SK-N-MC (cell line): ENCODE measurements at regions not wholly inside any gene's neighbourhood (a gene's known extent, or its start where the extent isn't known, plus 50 kb on each side); places are given as distances from the start of the nearest gene placed in this dataset.

Experiments used
- DNase-seq: peaks from one replicate; pipeline ENCODE4 v3.0.0-alpha.2; 2011; ENCODE audit warnings: low read depth, low spot score
- H3K27ac ChIP-seq: fragments of 200-600 bp; sonication (generic); 2 replicates; pipeline ENCODE4 v1.5.1; 2016; ENCODE audit warnings: mixed run types
- H3K36me3 ChIP-seq: fragments of 200-600 bp; sonication (generic); 2 replicates; pipeline ENCODE4 v1.6.1; 2017; ENCODE audit warnings: antibody characterized with exemption, low read length, mixed read lengths; ENCODE audit not compliant: insufficient read depth
- H3K4me3 ChIP-seq: fragments of 200-600 bp; sonication (generic); 2 replicates; pipeline ENCODE4 v1.5.1; 2016
- H3K9ac ChIP-seq: fragments of 200-600 bp; sonication (generic); 2 replicates; pipeline ENCODE4 v1.8.0; 2017; ENCODE audit warnings: mixed run types, mixed read lengths; ENCODE audit not compliant: insufficient read length
- H3K9me3 ChIP-seq: fragments of 200-600 bp; sonication (generic); 2 replicates; pipeline ENCODE4 v1.6.1; 2017; ENCODE audit warnings: low read depth, mild to moderate bottlenecking, antibody characterized with exemption, low read length, moderate library complexity, mixed read lengths
- EZH2 ChIP-seq: fragments of 200-600 bp; sonication (generic); IDR thresholded peaks from one replicate; pipeline ENCODE4 v1.6.1; 2017; ENCODE audit warnings: antibody characterized with exemption
- FOXP2 ChIP-seq: optimal IDR thresholded peaks from 2 replicates; pipeline ENCODE3; 2011; ENCODE audit warnings: mild to moderate bottlenecking, moderate library complexity; ENCODE audit not compliant: insufficient read depth; ENCODE audit errors: extremely low read length, control extremely low read depth
- POLR2AphosphoS5 ChIP-seq: IDR thresholded peaks from 2 replicates; pipeline ENCODE4 v1.6.1; 2012; ENCODE audit warnings: mild to moderate bottlenecking, low read depth, low read length, borderline replicate concordance

DNA sequence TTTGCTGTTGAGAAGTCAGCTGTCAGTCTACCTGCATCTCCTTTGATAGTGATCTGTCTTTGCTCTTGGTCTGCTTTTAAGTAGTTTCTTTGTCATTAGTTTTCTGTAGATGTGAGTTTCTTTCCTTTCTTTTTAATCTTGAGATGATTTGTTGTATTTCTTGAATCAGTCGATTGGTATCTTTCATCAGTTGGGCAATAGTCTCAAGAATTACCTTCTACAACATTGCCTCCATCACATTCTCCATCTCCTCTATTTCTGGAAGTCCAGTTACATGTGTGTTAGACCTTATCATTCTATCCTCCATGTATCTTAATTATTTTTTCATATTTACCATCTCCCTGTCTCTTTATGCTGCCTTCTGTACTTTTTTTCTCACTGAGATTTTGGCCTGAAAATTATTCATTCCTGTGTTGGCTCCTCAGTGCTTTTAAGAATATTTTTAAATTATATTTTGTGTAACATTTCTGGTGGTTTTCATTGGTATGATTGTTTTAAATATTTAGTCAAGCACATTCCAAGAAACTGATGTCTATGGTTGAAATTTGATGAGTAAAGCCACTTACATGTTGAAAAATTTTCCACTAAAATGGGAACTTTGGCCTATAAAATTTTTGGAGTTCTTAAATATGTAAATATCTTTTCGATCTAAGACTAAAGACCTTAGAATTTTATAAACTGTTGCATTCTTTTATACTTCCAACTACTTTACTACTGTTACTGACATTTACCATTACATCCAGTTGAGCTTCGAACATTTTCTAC lies 239.5 kb upstream of the MGAT5 start:
- no peak overlapping the region for H3K4me3 ChIP-seq
- H3K9ac ChIP-seq, result no peak overlapping the region
- H3K9me3 ChIP-seq, result no peaks in the 10 kb centered on the region
- no peaks in the 10 kb centered on the region for H3K36me3 ChIP-seq
- no peak for DNase-seq
- H3K27ac ChIP-seq, result no peak overlapping the region
- TF ChIP-seq EZH2, result no peak
- TF ChIP-seq FOXP2, result no peak
- no peak for TF ChIP-seq POLR2AphosphoS5

DNA sequence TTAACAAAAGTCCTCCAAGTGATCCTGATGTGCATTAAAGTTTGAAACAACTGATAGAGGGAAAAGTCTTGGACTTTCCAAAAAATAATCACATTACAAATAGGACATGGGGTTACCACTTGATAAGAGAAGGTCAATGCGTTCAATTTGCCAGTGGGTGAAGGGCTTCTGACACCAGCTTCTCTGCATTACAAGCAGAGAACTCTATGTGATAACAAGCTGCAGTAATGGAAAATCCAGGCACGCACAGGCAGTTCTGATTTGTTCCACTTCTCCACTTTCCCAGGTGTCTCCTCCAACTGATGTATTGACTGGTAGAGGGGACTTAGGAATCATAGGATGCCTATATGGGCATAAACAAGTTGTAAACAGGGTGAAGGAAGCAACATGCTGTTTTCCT lies 234.0 kb upstream of the MGAT5 start:
- H3K36me3 ChIP-seq, result no peaks in the 10 kb centered on the region
- H3K9me3 ChIP-seq, result no peaks in the 10 kb centered on the region
- TF ChIP-seq FOXP2, result no peak
- TF ChIP-seq EZH2, result no peak
- TF ChIP-seq POLR2AphosphoS5, result no peak
- H3K4me3 ChIP-seq, result no peak overlapping the region
- no peak for DNase-seq
- no peak overlapping the region for H3K9ac ChIP-seq
- no peak overlapping the region for H3K27ac ChIP-seq

DNA sequence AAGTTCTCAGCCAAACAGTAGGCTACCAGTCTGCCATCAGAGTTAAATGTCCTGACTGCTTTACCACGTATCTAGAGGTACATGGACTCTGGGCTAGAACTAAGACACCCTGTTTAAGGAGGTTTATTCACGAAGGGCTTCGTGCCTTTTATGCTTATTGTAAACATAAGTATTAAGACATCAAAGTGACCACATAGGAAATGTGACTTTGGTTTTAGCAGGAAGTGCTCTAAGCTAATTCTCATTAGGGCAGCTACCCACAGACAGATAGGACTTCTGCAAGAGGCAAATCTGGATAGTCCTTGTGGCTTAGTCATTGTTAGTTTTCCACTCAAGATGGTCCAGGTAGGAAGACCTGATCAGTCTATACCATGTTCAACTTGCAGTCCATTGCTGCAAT lies 233.3 kb upstream of the MGAT5 start:
- Histone ChIP-seq H3K9me3 (no peaks in the 10 kb centered on the region), H3K4me3 (no peak overlapping the region), H3K36me3 (no peaks in the 10 kb centered on the region), H3K9ac (no peak overlapping the region), H3K27ac (no peak overlapping the region)
- no peak for TF ChIP-seq EZH2
- DNase-seq, result no peak

DNA sequence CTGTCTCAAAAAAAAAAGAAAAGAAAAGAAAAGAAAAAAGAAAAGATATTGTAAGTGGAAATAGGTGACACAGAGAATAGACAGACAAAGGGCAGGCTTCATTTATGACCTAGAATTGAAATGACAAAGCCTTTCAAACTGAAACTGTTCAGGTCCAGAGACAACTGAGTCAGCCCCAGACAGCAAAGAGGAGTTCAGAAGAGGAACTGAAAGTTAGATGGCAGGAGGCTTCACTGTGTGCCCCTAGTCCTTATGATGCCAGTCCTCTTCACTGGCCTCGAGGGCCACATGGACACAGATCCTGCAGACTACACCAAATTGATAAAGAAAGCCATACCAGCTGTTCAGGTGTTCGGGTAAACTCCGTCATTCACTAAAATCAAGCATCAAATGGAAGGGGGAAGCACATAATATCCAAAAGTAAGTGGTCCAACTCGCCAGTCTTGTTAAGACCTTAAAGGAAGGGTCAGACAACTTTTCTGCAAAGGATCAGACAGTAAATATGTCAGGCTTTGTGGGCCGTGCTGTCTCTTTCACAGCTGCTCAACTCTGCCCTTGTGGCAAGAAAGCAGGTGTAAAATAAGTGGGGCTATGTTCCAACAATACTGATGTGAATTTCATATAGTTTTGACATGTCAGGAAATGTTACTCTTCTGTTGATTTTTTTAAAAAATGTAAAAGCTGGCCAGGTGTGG lies 231.9 kb upstream of the MGAT5 start:
- no peak for DNase-seq
- H3K36me3 ChIP-seq, result no peaks in the 10 kb centered on the region
- no peak overlapping the region for H3K9ac ChIP-seq
- no peak overlapping the region for H3K4me3 ChIP-seq
- no peaks in the 10 kb centered on the region for H3K9me3 ChIP-seq
- no peak overlapping the region for H3K27ac ChIP-seq
- TF ChIP-seq POLR2AphosphoS5 (no peak), FOXP2 (no peak), EZH2 (no peak)

DNA sequence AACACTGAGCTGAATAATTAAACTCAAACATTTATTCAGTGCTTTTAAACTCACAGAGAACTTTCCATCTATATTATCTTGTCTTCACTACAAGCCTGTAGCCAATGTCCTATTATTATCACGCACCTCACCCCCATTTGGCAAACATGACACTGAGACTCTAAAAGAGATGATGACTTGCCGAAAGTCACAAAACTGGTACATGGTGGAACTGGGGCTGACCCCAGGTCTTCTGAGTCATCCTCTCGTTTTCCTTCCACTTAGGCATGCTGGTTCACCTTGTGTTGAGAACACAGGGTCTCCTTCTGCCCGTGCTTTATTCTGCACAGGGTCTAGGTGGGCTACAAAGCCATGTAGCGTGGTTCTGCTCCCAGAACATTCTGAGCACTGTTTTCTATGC lies 230.0 kb upstream of the MGAT5 start:
- no peak overlapping the region for H3K4me3 ChIP-seq
- DNase-seq, result no peak
- no peak for TF ChIP-seq FOXP2
- TF ChIP-seq POLR2AphosphoS5, result no peak
- TF ChIP-seq EZH2, result no peak

DNA sequence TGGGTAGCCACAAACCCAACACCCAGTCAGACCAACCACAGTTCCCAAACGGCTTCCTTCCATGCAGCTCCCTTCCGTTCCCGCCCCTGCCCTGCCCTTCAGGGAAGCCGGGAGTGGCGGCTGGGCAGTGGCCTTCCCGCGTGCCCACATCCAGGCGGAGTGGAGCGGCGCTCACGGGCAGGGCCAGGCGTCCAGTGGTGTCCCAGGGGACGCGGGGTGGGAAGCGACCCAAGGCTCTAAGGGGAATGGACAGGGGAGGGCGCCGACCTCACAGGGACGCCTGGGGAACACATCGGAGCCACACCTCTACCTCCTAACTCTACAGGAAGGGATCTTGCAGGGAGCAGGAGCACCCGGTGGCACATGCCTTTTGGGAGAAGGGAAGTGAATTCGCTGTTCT lies 225.9 kb upstream of the MGAT5 start:
- Histone ChIP-seq H3K27ac (no peak overlapping the region), H3K4me3 (no peak overlapping the region), H3K36me3 (no peaks in the 10 kb centered on the region), H3K9ac (no peak overlapping the region), H3K9me3 (no peaks in the 10 kb centered on the region)
- TF ChIP-seq EZH2, result no peak
- no peak for TF ChIP-seq FOXP2
- TF ChIP-seq POLR2AphosphoS5, result no peak
- no peak for DNase-seq

More for the DNA sequence above, 230.0 kb upstream of the MGAT5 start:
- no peaks in the 10 kb centered on the region for H3K36me3 ChIP-seq
- no peaks in the 10 kb centered on the region for H3K9me3 ChIP-seq
- no peak overlapping the region for H3K9ac ChIP-seq
- no peak overlapping the region for H3K27ac ChIP-seq

DNA sequence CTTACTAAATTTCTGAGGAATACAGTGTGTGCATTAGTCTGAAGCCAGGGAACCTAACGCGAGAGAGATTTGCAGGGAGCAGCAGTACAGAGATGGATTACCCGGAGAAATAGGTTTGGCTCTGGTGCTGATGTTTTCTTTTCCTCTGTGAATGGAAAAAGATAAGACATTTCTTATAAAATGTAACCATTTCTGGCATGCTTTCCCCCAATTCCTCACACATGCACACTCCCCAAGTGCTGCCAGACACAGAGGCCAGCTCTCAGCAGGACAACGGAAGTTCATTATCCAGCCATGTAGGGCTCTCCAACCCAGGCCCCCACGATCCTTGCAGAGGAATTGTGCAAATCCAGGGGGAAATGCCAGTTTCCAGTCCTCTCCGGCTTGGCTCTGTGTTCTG lies 224.5 kb upstream of the MGAT5 start:
- H3K27ac ChIP-seq, result no peak overlapping the region
- no peaks in the 10 kb centered on the region for H3K36me3 ChIP-seq
- no peak for DNase-seq
- TF ChIP-seq FOXP2, result no peak
- no peak for TF ChIP-seq POLR2AphosphoS5
- TF ChIP-seq EZH2, result no peak
- H3K9me3 ChIP-seq, result no peaks in the 10 kb centered on the region
- H3K9ac ChIP-seq, result no peak overlapping the region
- no peak overlapping the region for H3K4me3 ChIP-seq

DNA sequence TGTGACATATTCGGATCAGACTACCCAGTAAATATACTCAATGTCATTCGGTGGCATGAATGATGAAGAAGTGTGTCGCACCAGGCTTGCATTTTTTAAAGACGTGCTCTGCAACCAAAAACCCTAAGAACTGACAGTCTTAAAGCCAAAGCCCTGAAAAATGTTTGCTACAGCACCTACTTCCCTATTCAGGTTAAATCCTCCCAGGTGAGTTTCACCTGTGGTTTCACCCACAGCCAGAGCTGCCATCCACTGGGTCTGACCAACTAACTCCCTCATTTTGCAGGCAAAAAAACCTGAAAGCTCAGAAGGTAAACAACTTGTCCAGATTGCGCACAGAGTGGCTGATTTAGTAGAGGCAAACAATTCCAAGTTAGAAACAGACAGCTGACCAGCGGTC lies 222.3 kb upstream of the MGAT5 start:
- Histone ChIP-seq H3K4me3 (no peak overlapping the region), H3K27ac (no peak overlapping the region), H3K9me3 (no peaks in the 10 kb centered on the region), H3K36me3 (no peaks in the 10 kb centered on the region), H3K9ac (no peak overlapping the region)
- no peak for DNase-seq
- no peak for TF ChIP-seq POLR2AphosphoS5
- no peak for TF ChIP-seq FOXP2
- no peak for TF ChIP-seq EZH2
